ENCODE measurements at regions not wholly inside any gene's neighbourhood (a gene's known extent, or its start where the extent isn't known, plus 50 kb on each side); places are given as distances from the start of the nearest gene placed in this dataset.

DNA sequence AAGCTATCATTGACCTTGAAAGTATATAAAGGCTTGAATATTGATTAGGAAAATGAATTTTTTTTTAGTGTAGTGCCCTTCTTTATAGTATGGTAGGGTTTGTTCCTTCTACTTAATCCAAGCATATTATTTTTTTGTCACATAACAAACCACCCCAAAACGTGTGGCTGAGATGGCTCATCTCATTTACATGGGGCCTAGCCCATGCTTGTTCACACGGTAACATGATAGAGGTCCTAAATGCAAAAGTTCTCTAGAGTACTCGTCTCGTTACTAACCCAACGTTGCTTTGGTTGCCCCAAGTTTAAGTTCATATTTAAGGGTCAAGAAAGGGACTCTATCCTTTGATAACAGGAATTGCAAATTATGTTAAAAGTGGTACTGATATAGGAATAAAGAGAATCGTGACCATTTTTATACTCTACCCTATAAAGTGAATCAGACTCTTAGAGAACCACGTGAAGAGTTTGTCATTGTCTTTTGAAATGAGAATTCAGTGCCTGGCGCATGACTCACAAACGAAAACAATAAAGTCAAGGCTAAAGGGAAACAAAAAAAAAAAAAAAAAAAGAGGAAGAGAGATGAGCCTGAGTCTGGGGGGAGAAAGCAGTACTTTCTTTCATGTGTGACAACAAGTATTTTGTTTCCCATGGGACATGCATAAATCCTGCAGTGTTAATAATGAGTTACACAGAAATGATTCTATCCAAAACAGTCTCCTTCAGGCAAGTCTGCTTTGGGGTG lies 402.8 kb upstream of the NWD2 start:
- Mint-ChIP-seq H3K36me3 (ENCODE audit: insufficient read depth, unreplicated experiment) (no peaks in the 10 kb centered on the region), H3K27me3 (ENCODE audit: unreplicated experiment) (no peaks in the 10 kb centered on the region), H3K4me3 (ENCODE audit: low read depth, unreplicated experiment) (no peak overlapping the region), H3K27ac (ENCODE audit: unreplicated experiment) (no peak overlapping the region), H3K4me1 (ENCODE audit: low read depth, unreplicated experiment) (no peaks in the 10 kb centered on the region), H3K9me3 (ENCODE audit: low read depth, unreplicated experiment) (no peaks in the 10 kb centered on the region)
- TF ChIP-seq, protein P1, sequence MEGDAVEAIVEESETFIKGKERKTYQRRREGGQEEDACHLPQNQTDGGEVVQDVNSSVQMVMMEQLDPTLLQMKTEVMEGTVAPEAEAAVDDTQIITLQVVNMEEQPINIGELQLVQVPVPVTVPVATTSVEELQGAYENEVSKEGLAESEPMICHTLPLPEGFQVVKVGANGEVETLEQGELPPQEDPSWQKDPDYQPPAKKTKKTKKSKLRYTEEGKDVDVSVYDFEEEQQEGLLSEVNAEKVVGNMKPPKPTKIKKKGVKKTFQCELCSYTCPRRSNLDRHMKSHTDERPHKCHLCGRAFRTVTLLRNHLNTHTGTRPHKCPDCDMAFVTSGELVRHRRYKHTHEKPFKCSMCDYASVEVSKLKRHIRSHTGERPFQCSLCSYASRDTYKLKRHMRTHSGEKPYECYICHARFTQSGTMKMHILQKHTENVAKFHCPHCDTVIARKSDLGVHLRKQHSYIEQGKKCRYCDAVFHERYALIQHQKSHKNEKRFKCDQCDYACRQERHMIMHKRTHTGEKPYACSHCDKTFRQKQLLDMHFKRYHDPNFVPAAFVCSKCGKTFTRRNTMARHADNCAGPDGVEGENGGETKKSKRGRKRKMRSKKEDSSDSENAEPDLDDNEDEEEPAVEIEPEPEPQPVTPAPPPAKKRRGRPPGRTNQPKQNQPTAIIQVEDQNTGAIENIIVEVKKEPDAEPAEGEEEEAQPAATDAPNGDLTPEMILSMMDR (IDR thresholded peaks at IDR 0.05; ENCODE audit: unreplicated experiment), result no peak
- DNase-seq, result no peak
- no TSS peak for BruUV-seq (replicated peaks)
- CTCF ChIA-PET, result no interaction called here
- intact Hi-C loops (cut with micrococcal nuclease; ENCODE audit: unreplicated experiment), result no loop called here

DNA sequence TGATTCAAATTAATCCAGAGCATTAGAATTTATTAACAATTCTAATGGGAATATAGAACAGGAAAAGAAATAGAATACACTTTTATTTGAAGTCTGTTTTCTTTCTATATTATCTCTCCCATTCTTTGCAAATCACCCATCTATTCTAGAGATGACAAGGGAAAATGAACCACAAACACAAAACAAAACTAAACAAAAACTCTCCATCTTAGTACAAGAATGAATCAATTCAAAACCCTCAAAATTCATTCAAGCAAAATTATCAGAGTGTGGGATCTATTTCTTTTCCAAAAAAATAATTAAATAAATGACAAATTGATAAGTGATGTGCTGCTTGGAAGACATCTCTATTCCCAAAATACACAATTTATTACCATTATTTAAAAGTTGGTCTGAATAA lies 400.1 kb upstream of the NWD2 start:
- intact Hi-C loops (cut with micrococcal nuclease; ENCODE audit: unreplicated experiment), result no loop called here
- DNase-seq, result no peak
- CTCF ChIA-PET, result no interaction called here
- H3K36me3 Mint-ChIP-seq (ENCODE audit: insufficient read depth, unreplicated experiment), result no peaks in the 10 kb centered on the region
- H3K27ac Mint-ChIP-seq (ENCODE audit: unreplicated experiment), result no peak overlapping the region
- H3K4me3 Mint-ChIP-seq (ENCODE audit: low read depth, unreplicated experiment), result no peak overlapping the region
- TF ChIP-seq, protein P1 (IDR thresholded peaks at IDR 0.05; ENCODE audit: unreplicated experiment), result no peak
- H3K27me3 Mint-ChIP-seq (ENCODE audit: unreplicated experiment), result no peaks in the 10 kb centered on the region
- no peaks in the 10 kb centered on the region for H3K9me3 Mint-ChIP-seq (ENCODE audit: low read depth, unreplicated experiment)
- no peaks in the 10 kb centered on the region for H3K4me1 Mint-ChIP-seq (ENCODE audit: low read depth, unreplicated experiment)
- no TSS peak for BruUV-seq (replicated peaks)

DNA sequence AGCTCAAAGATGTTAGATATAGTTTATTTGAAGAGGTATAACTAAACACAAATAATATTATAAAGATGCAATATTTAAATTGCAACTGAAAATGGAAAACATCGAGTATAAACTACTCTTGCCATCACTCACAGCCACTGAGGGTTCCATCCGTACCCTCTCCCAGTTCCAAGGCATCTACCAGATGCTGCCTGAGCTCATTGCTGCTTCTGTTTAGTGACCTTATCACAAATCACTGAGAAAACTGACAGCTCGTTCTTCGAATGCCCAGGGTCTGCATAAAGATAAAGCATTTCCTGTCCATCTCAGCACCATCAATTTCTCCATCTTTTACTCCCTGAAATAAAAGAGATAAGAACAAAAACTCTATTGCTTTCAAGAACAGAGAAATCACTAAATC lies 391.7 kb upstream of the NWD2 start:
- Mint-ChIP-seq H3K4me1 (ENCODE audit: low read depth, unreplicated experiment) (no peaks in the 10 kb centered on the region), H3K36me3 (ENCODE audit: insufficient read depth, unreplicated experiment) (no peaks in the 10 kb centered on the region), H3K27ac (ENCODE audit: unreplicated experiment) (no peak overlapping the region), H3K27me3 (ENCODE audit: unreplicated experiment) (no peaks in the 10 kb centered on the region), H3K9me3 (ENCODE audit: low read depth, unreplicated experiment) (no peaks in the 10 kb centered on the region), H3K4me3 (ENCODE audit: low read depth, unreplicated experiment) (no peak overlapping the region)
- CTCF ChIA-PET, result no interaction called here
- no peak for DNase-seq
- TF ChIP-seq, protein P1 (IDR thresholded peaks at IDR 0.05; ENCODE audit: unreplicated experiment), result no peak
- intact Hi-C loops (cut with micrococcal nuclease; ENCODE audit: unreplicated experiment), result no loop called here
- BruUV-seq (replicated peaks), result no TSS peak

DNA sequence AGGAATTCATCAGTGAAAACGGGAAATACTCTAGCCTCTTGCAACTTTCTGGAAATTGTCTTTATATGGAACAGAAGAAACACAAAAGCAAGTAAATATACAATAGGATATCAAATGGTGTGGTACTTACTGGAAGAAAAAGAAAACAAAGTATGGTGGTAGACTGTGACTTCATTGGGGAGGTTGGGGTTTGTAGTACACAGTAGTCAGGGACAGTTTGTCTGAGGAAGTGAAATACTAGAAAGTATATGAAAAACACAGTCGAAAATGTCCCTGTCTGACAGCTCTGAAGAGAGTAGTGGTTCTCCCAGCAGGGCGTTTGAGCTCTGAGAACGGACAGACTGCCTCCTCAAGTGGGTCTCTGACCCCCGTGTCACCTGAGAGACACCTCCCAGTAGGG lies 390.0 kb upstream of the NWD2 start:
- no TSS peak for BruUV-seq (replicated peaks)
- Mint-ChIP-seq H3K27me3 (ENCODE audit: unreplicated experiment) (no peaks in the 10 kb centered on the region), H3K27ac (ENCODE audit: unreplicated experiment) (no peak overlapping the region), H3K9me3 (ENCODE audit: low read depth, unreplicated experiment) (no peaks in the 10 kb centered on the region), H3K4me1 (ENCODE audit: low read depth, unreplicated experiment) (no peaks in the 10 kb centered on the region), H3K36me3 (ENCODE audit: insufficient read depth, unreplicated experiment) (no peaks in the 10 kb centered on the region), H3K4me3 (ENCODE audit: low read depth, unreplicated experiment) (no peak overlapping the region)
- CTCF ChIA-PET, result no interaction called here
- TF ChIP-seq, protein P1 (IDR thresholded peaks at IDR 0.05; ENCODE audit: unreplicated experiment), result no peak
- intact Hi-C loops (cut with micrococcal nuclease; ENCODE audit: unreplicated experiment), result no loop called here
- DNase-seq, result no peak

Measured in Calu3 (cell line).